ENCODE measurements at regions not wholly inside any gene's neighbourhood (a gene's known extent, or its start where the extent isn't known, plus 50 kb on each side); places are given as distances from the start of the nearest gene placed in this dataset.

DNA sequence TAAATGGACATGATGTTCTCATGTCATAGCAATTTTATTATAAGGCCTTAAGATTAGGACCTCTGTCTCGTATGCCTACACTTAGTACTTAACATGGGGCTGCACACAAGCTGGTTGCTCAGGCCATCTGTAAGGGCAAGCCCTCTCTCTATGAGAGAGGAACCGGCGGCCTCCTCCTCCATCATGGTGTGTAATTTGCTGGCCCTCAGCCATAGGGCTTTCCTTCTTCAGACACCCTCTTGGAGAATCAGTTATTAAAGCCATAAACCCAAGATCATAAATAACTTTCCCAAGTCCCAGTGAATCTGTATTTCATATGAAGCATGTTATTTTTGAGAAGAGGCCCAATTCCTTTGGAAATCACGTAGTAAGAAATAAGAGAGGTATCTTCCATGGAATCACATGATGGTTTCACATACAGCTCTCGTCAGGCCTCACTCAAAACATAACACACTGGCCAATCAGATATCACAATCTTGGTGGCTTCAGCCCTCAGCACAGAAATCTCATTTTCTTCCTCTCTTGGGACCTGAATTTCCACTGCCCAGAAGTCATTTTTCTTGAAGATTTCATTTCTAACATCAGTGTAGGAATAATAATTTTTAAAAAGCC, 92.6 kb downstream of the RDH14 start:
- DNase-seq (ENCODE audit: low read depth in 2 of 2) = no peak

DNA sequence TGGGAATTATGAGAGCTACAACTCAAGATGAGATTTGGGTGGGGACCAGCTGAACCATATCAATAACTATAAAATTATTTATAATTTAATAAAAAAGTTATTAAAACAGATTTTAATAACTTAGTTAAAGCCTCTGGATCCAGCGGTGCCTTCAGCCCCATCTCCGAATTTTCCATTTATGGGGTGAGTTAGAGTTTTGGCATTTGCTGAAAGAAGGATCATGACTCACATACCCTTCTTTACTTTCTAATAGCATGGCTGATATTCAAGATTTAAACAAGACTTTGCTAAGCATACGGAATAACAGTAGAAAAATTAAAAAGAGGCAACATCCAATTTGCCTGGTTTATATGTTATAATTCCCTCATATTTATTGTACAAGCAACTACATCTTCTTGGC, 94.5 kb downstream of the RDH14 start:
- DNase-seq (ENCODE audit: low read depth in 2 of 2) = no peak

DNA sequence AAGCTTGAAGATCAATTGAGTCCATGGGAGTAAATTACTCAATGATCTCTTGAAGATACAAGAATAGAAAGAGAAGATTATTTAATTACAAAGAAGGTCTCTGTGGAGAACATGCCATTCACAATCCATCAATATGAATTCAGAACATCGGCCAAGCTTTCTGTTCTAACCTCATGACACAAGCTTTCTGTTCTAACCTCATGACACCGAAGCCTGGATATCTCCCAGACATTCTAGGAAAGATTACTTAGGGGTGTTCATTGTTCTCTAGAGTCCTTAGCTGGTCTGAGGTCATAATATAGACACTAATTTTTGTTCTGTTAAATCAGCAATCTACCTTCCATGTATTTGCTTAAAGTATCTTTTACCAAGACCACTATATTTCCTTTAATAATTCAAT, 95.5 kb downstream of the RDH14 start:
- no peak for DNase-seq (ENCODE audit: low read depth in 2 of 2)

DNA sequence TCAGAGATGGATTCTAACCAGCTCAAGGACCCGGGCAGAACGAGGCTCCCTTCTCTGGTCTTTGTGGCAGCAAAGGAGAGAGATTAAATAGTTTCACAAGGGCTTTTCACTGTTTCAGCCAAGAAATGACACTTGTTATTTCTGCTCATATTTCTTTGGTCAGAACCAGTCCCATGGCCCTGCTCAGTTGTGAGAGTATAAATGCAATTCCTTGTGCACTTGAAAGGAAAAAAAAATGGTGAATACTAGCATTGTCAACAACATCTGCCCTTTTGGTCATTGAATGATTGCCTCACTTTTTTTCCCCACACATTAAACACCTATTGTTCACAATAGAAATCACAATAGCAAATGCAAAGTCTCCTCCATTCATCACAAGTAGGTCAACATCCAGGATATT, 104.4 kb downstream of the RDH14 start:
- no peak for DNase-seq (ENCODE audit: low read depth in 2 of 2)

DNA sequence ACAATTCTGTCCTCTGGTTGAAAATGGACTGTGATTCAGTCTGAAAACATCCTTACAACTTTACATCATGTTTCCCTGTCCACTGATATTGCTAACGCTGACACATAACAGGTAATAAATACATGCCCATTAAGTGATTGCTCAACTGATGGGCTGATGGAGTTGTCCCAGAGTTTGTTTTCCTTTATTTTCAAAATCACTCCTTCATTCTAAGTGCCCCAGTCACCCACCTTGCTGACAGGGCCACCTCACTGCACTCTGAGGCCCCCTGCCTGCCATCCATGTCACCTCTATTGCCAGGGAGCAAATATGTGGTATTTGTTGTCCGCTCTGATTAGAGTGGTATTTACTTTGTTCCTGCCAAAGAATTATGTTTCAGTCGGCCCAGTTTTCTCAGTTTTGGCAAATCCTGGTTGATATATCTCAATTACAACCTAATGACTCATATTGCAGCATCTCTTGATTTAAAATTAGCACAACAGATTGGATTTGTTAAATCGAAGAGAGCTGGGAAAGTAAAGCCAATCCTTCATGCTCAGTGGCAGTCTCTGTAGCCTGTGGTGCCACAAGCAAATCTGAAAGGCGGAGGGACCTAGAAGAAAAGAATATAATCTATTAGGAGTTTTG, 105.1 kb downstream of the RDH14 start:
- DNase-seq (ENCODE audit: low read depth in 2 of 2) = no peak

DNA sequence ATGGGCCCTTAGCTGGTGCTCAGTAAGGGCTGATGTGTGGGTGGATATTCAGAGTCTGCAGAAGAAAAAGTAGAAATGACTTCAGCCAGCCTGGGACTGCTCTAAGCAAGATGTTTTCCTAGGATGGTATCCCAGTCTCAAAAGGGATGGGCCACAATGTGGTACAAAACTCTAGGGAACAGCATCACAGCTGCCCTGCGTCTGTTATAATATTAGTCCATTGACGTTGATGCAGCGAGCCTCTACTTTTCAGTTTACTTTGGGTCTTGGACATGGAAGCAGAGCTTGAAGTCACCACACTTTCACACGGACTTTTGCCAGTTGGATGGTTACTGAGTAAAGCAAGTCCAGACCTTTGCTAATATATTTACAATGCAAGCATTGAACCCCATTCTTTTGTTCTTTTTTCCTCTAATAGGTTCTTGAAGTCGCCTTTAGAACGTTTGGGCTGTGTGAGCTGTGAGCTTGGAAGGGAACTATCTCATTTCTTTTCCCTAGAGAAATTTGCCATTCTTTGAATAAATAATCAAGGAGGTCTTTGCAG, 105.7 kb downstream of the RDH14 start:
- DNase-seq (ENCODE audit: low read depth in 2 of 2) = no peak

DNA sequence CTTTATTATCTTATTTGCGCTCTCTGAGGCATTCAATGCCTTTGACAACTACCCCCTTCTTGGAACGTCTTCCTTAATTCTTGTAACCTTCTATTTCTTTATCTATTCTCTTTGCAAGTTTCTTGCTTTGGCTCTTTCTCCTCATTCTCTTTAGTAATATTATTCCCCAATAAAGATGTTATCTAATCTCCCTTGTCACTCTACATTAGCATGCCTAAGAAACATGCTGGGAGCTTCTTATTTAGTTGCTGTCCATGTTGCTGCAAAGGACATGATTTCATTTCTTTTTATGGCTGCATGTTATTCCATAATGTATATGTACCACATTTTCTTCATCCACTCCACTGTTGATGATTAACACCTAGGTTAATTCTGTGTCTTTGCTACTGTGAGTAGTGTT, 113.7 kb downstream of the RDH14 start:
- DNase-seq (ENCODE audit: low read depth in 2 of 2) = no peak

DNA sequence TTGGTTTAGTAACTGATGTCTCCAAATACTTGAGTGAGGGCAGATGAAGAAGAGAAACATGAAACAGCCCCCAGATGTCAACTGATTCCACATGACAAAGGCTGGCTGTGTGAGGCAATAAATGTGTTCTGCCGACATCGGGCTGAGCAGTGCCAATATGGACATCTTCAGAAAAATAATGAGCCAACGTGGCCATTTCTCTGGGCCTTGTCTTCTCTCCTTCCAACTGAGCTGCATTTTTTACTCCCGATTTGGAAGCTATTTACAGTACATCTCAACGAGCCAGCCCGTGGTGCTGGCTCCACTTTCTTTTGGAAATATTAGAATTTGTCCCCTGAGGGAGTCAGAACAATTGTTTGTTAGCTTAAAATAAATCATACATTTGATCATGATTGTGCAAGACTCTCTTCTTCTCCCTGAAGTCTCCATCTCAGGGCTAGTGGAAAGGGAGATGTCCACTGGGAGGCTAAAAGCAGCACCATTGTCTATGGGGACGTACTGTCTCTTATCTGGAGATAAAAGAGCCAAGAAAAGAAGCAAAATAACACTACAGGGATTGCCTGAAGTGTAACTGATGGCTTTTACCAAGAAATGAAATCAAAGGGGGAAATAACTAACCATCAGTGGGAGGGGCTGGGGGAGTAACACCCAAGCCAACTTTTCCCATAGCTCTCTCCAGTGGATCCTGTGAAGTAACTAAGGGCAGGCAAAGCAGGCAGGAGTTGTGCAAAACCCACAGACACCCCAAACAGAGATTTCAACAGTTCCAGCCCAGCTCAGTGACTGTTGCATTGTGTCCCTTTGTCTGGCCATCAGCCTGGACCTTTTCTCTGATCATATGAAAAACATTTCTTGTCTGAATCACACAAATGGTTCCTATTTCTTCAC, 114.8 kb downstream of the RDH14 start:
- no peak for DNase-seq (ENCODE audit: low read depth in 2 of 2)

DNA sequence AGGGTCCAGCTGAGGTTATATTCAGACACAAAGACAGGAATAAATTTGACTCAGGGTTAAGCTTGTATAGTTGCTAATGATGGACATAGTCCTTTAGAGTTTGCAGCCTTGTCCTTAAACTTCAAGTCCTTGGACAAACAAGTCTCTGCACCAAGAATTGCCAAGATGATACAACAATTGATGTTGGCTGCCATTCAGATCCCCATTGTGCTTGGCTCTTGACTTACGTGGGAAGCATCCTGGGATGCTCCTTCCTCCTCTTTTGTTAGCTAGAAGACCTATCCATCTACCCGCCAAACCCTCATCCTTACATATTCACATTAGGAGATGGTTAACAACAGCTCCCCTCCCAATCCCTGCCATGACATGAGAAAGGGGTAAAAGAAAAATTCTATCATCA, 115.6 kb downstream of the RDH14 start:
- no peak for DNase-seq (ENCODE audit: low read depth in 2 of 2)

DNA sequence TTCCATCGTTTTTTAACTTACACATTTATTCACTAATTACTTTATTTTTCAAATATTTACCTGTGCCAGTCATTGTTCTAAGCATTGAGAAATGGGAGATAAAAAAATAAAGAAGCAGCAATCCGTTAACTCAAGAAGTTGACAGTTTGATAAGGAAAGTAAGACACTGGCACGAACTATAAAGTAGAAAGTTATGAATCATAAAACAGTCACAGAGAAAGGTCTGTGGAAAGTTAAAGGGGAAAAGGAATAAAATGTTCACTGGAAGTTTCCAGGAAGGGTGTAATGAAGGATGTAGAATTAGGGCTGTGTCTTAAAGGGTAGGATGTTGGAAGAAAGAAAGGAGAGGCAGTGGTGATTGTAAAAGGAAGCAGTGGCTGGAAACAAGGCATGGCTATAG, 118.9 kb downstream of the RDH14 start:
- DNase-seq (ENCODE audit: low read depth in 2 of 2) = no peak

DNA sequence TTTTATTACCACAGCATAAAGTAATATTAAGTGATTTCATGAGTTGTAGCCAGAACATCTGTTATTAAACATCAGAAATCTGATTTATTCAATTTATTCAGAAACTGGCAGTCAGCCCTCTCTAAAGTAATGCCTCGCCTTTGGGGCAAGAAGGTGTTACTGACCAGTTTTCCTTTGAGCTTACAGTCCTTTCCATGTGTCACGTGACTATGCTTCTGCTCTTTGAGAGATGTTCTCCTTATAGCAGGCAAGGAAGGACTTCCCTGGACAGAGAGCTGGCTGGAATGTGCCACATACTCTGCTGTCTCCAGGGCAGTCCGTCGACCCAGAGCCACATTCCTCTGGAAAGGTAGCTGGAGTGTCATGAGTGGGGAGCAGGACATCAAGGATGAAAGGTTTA, 119.7 kb downstream of the RDH14 start:
- DNase-seq (ENCODE audit: low read depth in 2 of 2) = no peak

DNA sequence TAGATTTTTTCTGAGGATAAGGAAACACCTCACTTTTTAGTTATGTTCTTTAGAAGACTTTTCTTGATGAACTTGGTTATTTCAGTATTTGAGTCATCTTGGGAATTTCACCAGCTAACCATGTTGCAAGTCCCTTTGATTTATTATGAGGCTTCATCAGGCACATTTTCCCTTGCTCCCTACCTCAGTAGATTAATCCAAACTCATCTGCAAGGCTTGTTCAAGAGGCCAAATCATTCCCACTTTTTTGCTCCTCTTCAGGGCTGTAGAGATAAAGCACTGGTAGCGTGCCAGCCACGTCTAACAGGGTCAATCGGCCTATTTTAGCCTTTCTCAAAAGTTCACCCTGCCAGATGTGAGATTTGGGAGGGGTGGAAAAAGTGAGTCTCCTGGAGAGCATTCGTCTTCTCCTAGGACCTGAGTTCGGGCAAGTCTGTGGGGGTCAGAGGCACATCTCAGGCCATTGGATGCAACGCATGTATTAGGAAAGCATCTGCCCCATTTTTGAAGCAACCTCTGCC, 120.3 kb downstream of the RDH14 start:
- no peak for DNase-seq (ENCODE audit: low read depth in 2 of 2)

DNA sequence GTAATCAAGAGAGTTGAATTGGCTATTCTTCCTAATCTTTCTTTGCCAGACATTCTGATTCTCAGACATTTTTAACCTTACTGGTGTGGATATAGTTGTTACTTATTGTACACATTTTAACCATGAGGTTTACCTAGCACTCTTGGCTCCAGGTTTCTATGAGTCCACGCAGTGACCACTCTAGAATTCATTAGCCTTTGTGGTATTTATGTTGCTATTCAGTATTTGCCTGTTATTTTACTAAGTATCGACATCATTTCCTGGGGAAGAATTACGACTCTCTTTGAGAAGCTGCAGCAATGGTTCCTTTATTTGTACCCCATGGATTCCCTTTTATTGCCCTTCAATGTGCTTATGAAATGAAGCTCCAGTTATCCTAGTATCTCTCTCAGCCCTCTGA, 120.7 kb downstream of the RDH14 start:
- no peak for DNase-seq (ENCODE audit: low read depth in 2 of 2)

DNA sequence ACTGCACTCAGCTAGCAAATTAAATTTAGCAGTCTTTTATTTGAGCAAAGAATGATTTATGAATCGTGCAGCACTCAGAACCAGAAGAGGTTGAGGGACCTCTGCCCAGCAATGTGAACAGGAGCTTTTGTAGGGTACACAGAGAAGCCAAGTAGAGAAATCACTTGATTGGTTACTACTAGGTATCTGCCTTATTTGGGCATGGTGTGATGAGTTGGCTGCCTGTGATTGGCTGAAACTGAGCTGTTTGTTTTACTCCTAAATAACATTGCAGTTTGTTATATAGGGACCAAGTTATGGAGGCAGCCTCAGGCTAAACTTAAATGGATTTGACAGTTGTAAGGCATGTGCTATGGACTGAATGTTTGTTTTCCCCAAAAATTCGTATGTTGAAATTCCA, 122.5 kb downstream of the RDH14 start:
- DNase-seq (ENCODE audit: low read depth in 2 of 2) = no peak

DNA sequence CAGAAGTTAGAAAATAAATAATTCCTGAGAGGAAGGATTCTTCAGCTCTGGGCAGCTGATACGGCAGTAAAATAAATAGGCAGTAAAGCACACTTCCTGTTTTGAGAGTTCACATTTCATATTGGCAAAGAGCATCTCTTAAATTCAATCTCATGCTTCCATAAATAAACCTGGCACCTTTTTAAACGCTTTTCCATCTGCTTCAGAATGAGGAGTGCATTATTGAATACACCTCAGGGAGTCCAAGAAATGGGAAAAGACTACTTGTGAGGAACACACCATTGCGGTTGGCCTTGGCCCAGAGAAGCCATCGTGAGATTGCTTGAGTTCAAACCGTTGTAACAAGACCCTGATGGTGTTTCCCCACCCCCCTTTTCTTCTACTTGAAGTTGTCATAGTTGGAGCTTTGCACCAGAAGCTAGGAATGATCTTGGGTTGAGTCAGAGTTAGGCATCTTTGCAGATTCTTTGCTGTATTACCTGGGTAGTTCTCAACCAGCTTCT, 123.9 kb downstream of the RDH14 start:
- no peak for DNase-seq (ENCODE audit: low read depth in 2 of 2)

DNA sequence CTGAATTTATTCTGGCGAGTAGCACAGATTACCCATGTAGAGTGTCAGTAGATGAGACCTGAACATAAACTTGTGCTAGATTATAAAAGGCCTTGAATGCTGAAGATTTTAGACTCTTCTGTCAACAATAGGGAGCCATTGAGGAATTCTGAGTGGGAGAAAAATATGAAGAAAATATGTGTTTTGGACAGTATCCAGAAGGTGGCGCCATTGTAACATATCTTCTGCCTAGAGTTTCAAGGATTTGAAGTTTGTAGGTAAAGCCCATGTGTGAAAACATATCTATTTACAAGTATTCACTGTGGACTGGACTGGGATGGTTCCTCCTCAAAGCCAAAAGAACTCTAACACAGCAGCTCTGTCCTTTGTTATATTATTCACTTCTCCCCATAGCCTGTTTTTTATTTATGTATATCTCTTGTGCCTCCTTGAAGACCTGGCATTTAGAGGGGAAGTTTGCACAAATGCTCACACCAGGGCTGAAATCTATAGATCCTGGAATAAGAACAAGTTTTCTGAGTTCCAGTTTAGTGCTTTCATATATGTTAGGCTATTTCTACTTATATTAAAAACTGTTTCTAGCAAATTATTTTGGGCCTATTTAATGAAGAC, 124.9 kb downstream of the RDH14 start:
- DNase-seq (ENCODE audit: low read depth in 2 of 2) = no peak

DNA sequence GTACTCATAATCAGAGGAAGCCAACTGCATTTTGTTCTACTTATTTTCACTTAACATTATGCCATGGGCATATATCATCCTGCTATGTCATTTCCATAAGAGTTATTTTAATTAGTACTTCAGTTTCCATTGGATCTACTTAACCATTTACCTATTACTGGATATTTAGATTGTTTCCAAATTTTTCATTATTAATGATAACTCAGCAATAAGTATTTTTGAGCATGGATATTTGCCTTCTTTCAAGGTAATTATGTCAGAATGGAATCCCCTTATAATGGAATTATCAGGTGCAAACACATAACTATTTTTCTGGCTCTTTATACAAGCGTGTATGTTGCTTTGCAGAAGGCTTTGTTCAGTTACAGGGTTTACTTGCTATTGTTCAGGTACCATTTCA, 126.6 kb downstream of the RDH14 start:
- DNase-seq (ENCODE audit: low read depth in 2 of 2) = no peak

DNA sequence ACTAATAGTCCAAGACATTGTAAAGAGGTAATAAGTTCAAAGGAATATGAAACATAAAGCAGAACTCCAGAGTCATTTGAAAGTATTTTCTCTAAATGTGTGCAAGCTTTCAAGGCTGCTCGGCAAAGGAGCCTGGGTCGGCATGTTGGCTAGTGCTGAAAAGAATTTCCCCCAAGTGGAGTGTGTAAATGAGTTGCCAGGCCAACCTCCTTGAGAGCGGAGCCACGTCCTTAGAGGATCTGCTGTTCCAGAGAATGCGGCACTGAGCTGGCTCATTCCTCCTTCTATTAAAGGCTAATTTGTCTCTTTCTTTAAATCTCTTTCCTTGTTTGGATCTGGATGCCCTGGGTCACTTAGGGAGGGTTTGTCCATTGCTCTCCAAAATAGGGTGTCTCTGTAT, 127.5 kb downstream of the RDH14 start:
- DNase-seq (ENCODE audit: low read depth in 2 of 2) = no peak

DNA sequence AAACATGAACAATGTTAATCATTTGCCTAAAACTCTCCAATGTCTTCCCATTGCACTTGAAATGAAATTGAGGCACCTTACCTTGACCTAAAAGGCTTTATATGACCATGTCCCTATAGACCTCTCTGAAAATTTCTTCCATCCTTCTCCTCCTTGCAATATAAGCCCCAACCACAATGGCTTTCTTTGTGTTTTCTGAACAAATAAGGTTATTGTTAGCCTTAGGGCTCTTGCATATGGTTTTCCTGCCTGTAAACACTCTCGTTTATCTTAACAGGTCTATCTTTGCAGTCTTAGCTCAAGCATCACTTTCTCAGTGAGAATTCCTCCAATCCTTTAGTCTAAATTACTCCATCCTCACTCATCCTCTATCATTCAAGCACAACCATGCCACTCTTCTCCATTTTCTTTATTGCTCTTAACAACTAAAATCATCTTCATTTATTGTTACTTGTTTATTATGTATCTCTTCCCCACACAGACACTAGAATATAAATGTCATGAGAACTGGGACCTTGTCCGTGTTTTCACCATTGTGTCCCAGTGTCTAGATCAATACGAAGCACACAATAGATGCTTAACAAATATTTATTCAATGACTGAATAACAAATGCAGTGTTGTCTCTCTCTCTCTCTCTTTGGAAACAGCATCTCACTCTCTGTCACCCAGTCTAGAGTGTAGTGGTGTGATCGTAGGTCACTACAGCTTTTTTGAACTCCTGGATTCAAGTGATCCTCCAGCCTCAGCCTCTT, 129.3 kb downstream of the RDH14 start:
- DNase-seq (ENCODE audit: low read depth in 2 of 2) = no peak

DNA sequence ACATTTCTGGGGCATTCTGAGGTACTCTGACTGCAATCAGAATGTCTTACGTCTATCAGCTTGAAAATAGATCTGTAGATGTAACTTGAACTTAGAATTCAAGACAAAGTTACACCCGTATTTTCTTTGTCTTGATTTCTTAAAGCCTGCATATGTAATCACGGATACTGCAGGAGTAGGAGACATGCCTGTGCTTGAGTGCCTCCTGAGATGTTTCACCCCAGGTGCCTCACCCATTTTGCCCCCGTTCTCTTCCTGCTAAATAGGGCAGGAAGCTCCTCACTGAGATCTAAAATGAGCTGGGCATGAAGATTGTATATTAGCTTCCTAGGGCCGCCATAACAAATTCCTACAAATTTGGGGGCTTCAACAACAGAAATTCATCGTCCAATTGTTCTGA, 131.9 kb downstream of the RDH14 start:
- no peak for DNase-seq (ENCODE audit: low read depth in 2 of 2)

DNA sequence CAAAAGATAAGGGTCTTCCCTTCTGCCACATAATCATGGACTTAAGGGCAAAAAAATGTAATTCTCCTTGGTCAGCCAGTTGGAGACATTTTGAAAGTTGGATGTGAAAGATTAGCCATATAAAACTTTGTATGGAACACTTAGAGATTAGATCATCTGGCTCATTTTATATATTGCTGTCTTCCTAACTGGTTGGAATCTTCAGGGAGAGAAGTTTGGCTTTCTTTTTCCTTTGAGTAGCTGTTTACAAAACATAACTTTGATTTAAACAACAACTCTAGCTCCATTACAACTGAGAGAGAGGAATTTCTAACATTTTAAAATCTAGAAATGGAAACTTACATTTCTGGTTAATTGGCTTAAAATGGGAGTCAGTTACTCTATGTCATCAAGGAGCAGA, 132.7 kb downstream of the RDH14 start:
- DNase-seq (ENCODE audit: low read depth in 2 of 2) = no peak
